Neural cell (in vitro differentiated cells): ENCODE measurements at regions not wholly inside any gene's neighbourhood (a gene's known extent, or its start where the extent isn't known, plus 50 kb on each side); places are given as distances from the start of the nearest gene placed in this dataset.
"Not testable (repeated sequence)": the region's sequence is repeated elsewhere in the genome, so short reads cannot be mapped to it uniquely, and the experiment has no call there.

Source experiments
- H2AFZ ChIP-seq: fragments of 200-600, 300-800 bp; sonication (generic), shearing (Covaris generic); 2 replicates; pipeline ENCODE4 v1.6.0; 2014; ENCODE audit warnings: low read depth, mild to moderate bottlenecking, antibody characterized with exemption, low read length, moderate library complexity
- H3F3A ChIP-seq: fragments of 200-600 bp; shearing (Covaris generic); 2 replicates; pipeline ENCODE4 v1.6.1; 2016; ENCODE audit warnings: mild to moderate bottlenecking, moderate library complexity, mixed read lengths, antibody characterized with exemption, low read length; ENCODE audit not compliant: insufficient read depth, poor library complexity, severe bottlenecking
- H3K27ac ChIP-seq: fragments of 200-600, 300-800 bp; sonication (generic), shearing (Covaris generic); 2 replicates; pipeline ENCODE4 v1.5.1; 2014; ENCODE audit warnings: mild to moderate bottlenecking, low read length, moderate library complexity
- H3K27me3 ChIP-seq: fragments of 300-800, 200-600 bp; sonication (generic), shearing (Covaris generic); 2 replicates; pipeline ENCODE4 v1.6.0; 2014; ENCODE audit warnings: mild to moderate bottlenecking, low read depth, low read length, moderate library complexity; ENCODE audit not compliant: insufficient read depth
- H3K36me3 ChIP-seq: fragments of 300-800, 200-600 bp; sonication (generic), shearing (Covaris generic); 2 replicates; pipeline ENCODE4 v1.5.1; 2014; ENCODE audit warnings: mild to moderate bottlenecking, antibody characterized with exemption, low read length, moderate library complexity; ENCODE audit not compliant: insufficient read depth
- H3K4me2 ChIP-seq: fragments of 300-800, 200-600 bp; sonication (generic), shearing (Covaris generic); 2 replicates; pipeline ENCODE4 v1.6.0; 2014; ENCODE audit warnings: mild to moderate bottlenecking, low read length
- H3K4me3 ChIP-seq: fragments of 300-800, 200-600 bp; sonication (generic), shearing (Covaris generic); 2 replicates; pipeline ENCODE4 v1.5.1; 2014; ENCODE audit warnings: mild to moderate bottlenecking, low read length, moderate library complexity
- H3K79me2 ChIP-seq: fragments of 200-600 bp; shearing (Covaris generic); replicated peaks from 2 replicates; pipeline ENCODE4 v1.6.0; 2014; ENCODE audit warnings: mild to moderate bottlenecking, low read length, moderate library complexity; ENCODE audit not compliant: insufficient read depth
- H3K9ac ChIP-seq: fragments of 300-800, 200-600 bp; sonication (generic), shearing (Covaris generic); 2 replicates; pipeline ENCODE4 v1.6.1; 2016; ENCODE audit warnings: mild to moderate bottlenecking, low read length, mixed read lengths
- H3K9me2 ChIP-seq: fragments of 200-600 bp; shearing (Covaris generic); 2 replicates; pipeline ENCODE4 v1.6.1; 2016; ENCODE audit warnings: mild to moderate bottlenecking, low read length, mixed read lengths; ENCODE audit not compliant: insufficient read depth
- H3K9me3 ChIP-seq: fragments of 200-600, 300-800 bp; sonication (generic), shearing (Covaris generic); 2 replicates; pipeline ENCODE4 v1.6.1; 2016; ENCODE audit warnings: mild to moderate bottlenecking, mixed run types, low read length, moderate library complexity, mixed read lengths
- H4K20me1 ChIP-seq: fragments of 200-600 bp; shearing (Covaris generic); 2 replicates; pipeline ENCODE4 v1.6.1; 2016; ENCODE audit warnings: mild to moderate bottlenecking, mixed run types; ENCODE audit not compliant: insufficient read depth
- EP300 ChIP-seq: fragments of 450-650 bp; conservative IDR thresholded peaks from 2 replicates; pipeline ENCODE4 v1.6.1; 2014; ENCODE audit warnings: antibody characterized with exemption, mild to moderate bottlenecking, moderate library complexity; ENCODE audit not compliant: poor library complexity, severe bottlenecking
- EZH2 ChIP-seq: fragments of 200-600, 300-800 bp; shearing (Covaris generic), sonication (generic); IDR thresholded peaks from 2 replicates; pipeline ENCODE4 v1.6.1; 2014; ENCODE audit warnings: antibody characterized with exemption, low read length, borderline replicate concordance, mild to moderate bottlenecking; ENCODE audit not compliant: insufficient read depth, poor library complexity, severe bottlenecking
- MXI1 ChIP-seq: fragments of 450-650 bp; conservative IDR thresholded peaks from 2 replicates; pipeline ENCODE4 v1.6.1; 2014; ENCODE audit warnings: antibody characterized with exemption, mild to moderate bottlenecking; ENCODE audit not compliant: poor library complexity, severe bottlenecking
- POLR2AphosphoS5 ChIP-seq: IDR thresholded peaks from 2 replicates; pipeline ENCODE4 v1.6.1; 2012
- RAD21 ChIP-seq: fragments of 450-650 bp; conservative IDR thresholded peaks from 2 replicates; pipeline ENCODE4 v1.6.1; 2014; ENCODE audit warnings: antibody characterized with exemption, mild to moderate bottlenecking, moderate library complexity
- SMC3 ChIP-seq: fragments of 450-650 bp; conservative IDR thresholded peaks from 2 replicates; pipeline ENCODE4 v1.6.1; 2014; ENCODE audit warnings: antibody characterized with exemption, mild to moderate bottlenecking, moderate library complexity; ENCODE audit not compliant: poor library complexity
- TAF1 ChIP-seq: IDR thresholded peaks from 2 replicates; pipeline ENCODE4 v1.6.1; 2012; ENCODE audit warnings: low read depth
- TF ChIP-seq, protein P1 (sequence below): IDR thresholded peaks from 2 replicates; pipeline ENCODE4 v1.6.1; 2012; ENCODE audit warnings: borderline replicate concordance
- TF ChIP-seq, protein P2 (sequence below): fragments of 450-650 bp; IDR thresholded peaks from 2 replicates; pipeline ENCODE4 v1.5.1; 2014; ENCODE audit warnings: antibody characterized with exemption, mild to moderate bottlenecking, moderate library complexity; ENCODE audit not compliant: poor library complexity, severe bottlenecking

DNA sequence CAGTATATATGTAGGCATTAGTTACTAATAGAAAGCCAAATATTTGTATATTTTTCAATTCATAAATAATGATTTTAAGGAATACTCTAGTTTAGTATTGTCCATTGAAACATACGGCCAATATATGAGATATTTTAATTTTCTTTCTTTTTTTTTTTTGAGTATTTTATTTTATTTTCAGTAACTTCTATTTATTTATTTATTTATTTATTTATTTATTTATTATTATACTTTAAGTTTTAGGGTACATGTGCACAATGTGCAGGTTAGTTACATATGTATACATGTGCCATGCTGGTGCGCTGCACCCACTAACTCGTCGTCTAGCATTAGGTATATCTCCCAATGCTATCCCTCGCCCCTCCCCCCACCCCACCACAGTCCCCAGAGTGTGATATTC lies 2007.1 kb upstream of the CDH6 start:
- H4K20me1 ChIP-seq, H3K79me2 ChIP-seq, H3K27me3 ChIP-seq, H3F3A ChIP-seq, H3K27ac ChIP-seq, H3K9me3 ChIP-seq, H3K9ac ChIP-seq, H3K4me3 ChIP-seq, H3K9me2 ChIP-seq, H3K4me2 ChIP-seq, H3K36me3 ChIP-seq, H2AFZ ChIP-seq: not testable (repeated sequence)

DNA sequence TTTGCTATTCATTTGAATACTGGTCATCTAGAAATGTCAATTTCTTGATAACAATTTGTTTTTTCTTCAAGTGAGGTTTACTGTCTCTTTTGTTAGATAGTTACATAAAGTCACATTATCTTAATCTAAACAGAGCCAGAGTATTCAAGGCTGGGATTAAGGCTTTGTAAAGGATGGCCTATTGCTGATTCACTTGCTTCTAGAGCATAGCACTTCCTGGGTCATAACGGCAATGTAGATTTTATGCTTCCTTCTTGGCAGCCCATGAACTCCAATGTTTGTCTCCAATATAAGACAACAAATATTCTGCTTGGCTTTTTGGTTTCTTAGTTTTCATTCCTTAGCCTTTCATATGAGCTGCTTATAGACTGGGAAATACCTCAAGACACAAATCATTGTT lies 2007.9 kb upstream of the CDH6 start:
- H3K4me2 ChIP-seq = no peak overlapping the region
- no peak overlapping the region for H3K27ac ChIP-seq
- no peak overlapping the region for H3K4me3 ChIP-seq
- no peaks in the 10 kb centered on the region for H3K27me3 ChIP-seq
- H4K20me1 ChIP-seq = no peaks in the 10 kb centered on the region
- no peak overlapping the region for H3K9ac ChIP-seq
- no peaks in the 10 kb centered on the region for H3K9me2 ChIP-seq
- H3K9me3 ChIP-seq = no peaks in the 10 kb centered on the region
- H3K36me3 ChIP-seq = no peaks in the 10 kb centered on the region
- H3F3A ChIP-seq = no peaks in the 10 kb centered on the region
- H3K79me2 ChIP-seq = no peaks in the 10 kb centered on the region
- TF ChIP-seq, protein P1, sequence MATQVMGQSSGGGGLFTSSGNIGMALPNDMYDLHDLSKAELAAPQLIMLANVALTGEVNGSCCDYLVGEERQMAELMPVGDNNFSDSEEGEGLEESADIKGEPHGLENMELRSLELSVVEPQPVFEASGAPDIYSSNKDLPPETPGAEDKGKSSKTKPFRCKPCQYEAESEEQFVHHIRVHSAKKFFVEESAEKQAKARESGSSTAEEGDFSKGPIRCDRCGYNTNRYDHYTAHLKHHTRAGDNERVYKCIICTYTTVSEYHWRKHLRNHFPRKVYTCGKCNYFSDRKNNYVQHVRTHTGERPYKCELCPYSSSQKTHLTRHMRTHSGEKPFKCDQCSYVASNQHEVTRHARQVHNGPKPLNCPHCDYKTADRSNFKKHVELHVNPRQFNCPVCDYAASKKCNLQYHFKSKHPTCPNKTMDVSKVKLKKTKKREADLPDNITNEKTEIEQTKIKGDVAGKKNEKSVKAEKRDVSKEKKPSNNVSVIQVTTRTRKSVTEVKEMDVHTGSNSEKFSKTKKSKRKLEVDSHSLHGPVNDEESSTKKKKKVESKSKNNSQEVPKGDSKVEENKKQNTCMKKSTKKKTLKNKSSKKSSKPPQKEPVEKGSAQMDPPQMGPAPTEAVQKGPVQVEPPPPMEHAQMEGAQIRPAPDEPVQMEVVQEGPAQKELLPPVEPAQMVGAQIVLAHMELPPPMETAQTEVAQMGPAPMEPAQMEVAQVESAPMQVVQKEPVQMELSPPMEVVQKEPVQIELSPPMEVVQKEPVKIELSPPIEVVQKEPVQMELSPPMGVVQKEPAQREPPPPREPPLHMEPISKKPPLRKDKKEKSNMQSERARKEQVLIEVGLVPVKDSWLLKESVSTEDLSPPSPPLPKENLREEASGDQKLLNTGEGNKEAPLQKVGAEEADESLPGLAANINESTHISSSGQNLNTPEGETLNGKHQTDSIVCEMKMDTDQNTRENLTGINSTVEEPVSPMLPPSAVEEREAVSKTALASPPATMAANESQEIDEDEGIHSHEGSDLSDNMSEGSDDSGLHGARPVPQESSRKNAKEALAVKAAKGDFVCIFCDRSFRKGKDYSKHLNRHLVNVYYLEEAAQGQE = no peak
- TF ChIP-seq TAF1 (no peak), SMC3 (no peak), MXI1 (no peak), EZH2 (no peak), RAD21 (no peak), POLR2AphosphoS5 (no peak), EP300 (no peak)
- TF ChIP-seq, protein P2, sequence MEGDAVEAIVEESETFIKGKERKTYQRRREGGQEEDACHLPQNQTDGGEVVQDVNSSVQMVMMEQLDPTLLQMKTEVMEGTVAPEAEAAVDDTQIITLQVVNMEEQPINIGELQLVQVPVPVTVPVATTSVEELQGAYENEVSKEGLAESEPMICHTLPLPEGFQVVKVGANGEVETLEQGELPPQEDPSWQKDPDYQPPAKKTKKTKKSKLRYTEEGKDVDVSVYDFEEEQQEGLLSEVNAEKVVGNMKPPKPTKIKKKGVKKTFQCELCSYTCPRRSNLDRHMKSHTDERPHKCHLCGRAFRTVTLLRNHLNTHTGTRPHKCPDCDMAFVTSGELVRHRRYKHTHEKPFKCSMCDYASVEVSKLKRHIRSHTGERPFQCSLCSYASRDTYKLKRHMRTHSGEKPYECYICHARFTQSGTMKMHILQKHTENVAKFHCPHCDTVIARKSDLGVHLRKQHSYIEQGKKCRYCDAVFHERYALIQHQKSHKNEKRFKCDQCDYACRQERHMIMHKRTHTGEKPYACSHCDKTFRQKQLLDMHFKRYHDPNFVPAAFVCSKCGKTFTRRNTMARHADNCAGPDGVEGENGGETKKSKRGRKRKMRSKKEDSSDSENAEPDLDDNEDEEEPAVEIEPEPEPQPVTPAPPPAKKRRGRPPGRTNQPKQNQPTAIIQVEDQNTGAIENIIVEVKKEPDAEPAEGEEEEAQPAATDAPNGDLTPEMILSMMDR = no peak
- H2AFZ ChIP-seq = no peak overlapping the region

DNA sequence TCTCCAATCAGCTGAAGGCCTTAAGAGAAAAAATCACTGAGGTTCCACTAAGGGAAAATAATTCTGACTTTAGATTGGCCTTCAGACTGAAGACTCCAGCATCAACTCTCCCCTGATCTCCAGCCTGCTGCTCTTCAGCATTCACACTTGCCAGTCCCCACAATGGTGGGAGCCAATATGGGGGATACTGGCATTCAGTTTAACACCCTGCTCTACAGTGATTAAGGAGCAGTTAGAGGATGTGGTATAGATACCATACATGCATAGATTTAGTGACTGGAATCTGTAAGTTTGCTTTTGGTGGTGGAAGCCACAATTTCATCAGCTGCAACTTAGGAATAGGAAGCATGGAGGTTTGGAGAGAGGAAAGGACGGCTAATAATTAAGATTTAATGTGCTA lies 2017.7 kb upstream of the CDH6 start:
- H2AFZ ChIP-seq = no peak overlapping the region
- no peaks in the 10 kb centered on the region for H3K36me3 ChIP-seq
- H3K4me3 ChIP-seq = no peak overlapping the region
- no peaks in the 10 kb centered on the region for H3K79me2 ChIP-seq
- no peaks in the 10 kb centered on the region for H4K20me1 ChIP-seq
- no peaks in the 10 kb centered on the region for H3K27me3 ChIP-seq
- TF ChIP-seq SMC3 = no peak
- TF ChIP-seq, protein P1 = no peak
- TF ChIP-seq RAD21 = no peak
- TF ChIP-seq POLR2AphosphoS5 = no peak
- no peak for TF ChIP-seq EP300
- TF ChIP-seq MXI1 = no peak
- TF ChIP-seq TAF1 = no peak
- TF ChIP-seq EZH2 = no peak
- TF ChIP-seq, protein P2 = no peak
- H3F3A ChIP-seq = no peaks in the 10 kb centered on the region
- H3K9ac ChIP-seq = no peak overlapping the region
- H3K9me3 ChIP-seq = no peaks in the 10 kb centered on the region
- H3K27ac ChIP-seq = no peak overlapping the region
- H3K4me2 ChIP-seq = no peak overlapping the region
- H3K9me2 ChIP-seq = no peaks in the 10 kb centered on the region
